Body of pancreas (tissue), 4 donors: ENCODE measurements at regions not wholly inside any gene's neighbourhood (a gene's known extent, or its start where the extent isn't known, plus 50 kb on each side); places are given as distances from the start of the nearest gene placed in this dataset.

Source experiments
- CTCF ChIP-seq, 7 experiments: fragments of 450-650 bp in 4 of 7; fragments of 200-600 bp in 3 of 7; sonication (generic) in 3 of 7; IDR thresholded peaks; one replicate each; pipeline ENCODE4 v1.5.1; 2016 to 2019; ENCODE audit warnings: antibody characterized with exemption in 7 of 7
- POLR2A ChIP-seq, 3 donors: fragments of 450-650 bp; IDR thresholded peaks; one replicate each; pipeline ENCODE4 v1.6.1; 2016; ENCODE audit warnings: antibody characterized with exemption in 3 of 3, mild to moderate bottlenecking in 2 of 3

DNA sequence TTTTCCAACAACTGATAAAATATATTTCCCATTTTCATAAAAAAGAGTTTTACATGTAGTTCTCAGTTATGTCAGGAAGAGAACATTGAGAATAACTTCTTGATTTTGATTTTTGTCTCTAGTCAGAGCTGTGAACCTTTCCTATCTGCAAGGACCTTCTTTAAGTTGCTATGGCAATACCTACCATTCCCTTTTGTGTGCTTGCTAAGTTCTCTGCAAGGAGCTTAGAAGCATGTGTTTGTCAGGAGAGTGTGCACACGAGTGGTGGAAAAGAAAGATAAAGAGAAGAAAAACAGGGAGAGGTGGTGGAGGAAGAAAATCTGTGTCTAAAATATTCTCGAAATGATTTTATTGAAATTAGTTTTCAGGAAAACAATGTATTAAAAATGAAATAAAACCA, 140.3 kb upstream of the SLC8A1 start:
- no peak for TF ChIP-seq CTCF (IDR thresholded peaks at IDR 0.05)
- TF ChIP-seq POLR2A (IDR thresholded peaks at IDR 0.05): no peak
